H9 (cell line): ENCODE measurements at regions not wholly inside any gene's neighbourhood (a gene's known extent, or its start where the extent isn't known, plus 50 kb on each side); places are given as distances from the start of the nearest gene placed in this dataset.

Source experiments
- DNase-seq: peaks from one replicate; pipeline ENCODE4 v3.0.0-alpha.2; 2017
- H2AFZ ChIP-seq: one replicate; pipeline ENCODE4 v1.6.1; 2013; ENCODE audit warnings: mild to moderate bottlenecking, low read length, control low read depth, moderate library complexity
- H2AK5ac ChIP-seq: 2 replicates; pipeline ENCODE4 v1.6.1; 2013; ENCODE audit warnings: low read length, control low read depth, mixed read lengths; ENCODE audit not compliant: insufficient read length
- H2BK120ac ChIP-seq: one replicate; pipeline ENCODE4 v1.6.1; 2013; ENCODE audit warnings: low read depth, mild to moderate bottlenecking, low read length, control low read depth, inconsistent platforms; ENCODE audit not compliant: poor library complexity, severe bottlenecking
- H2BK12ac ChIP-seq: 2 replicates; pipeline ENCODE4 v1.6.1; 2013; ENCODE audit warnings: low read length, control low read depth, mixed read lengths, low read depth; ENCODE audit not compliant: insufficient read length
- H2BK15ac ChIP-seq: 2 replicates; pipeline ENCODE4 v1.6.1; 2013; ENCODE audit warnings: low read depth, low read length, control low read depth
- H2BK20ac ChIP-seq: one replicate; pipeline ENCODE4 v1.6.1; 2013; ENCODE audit warnings: low read depth, mild to moderate bottlenecking, low read length, control low read depth, inconsistent platforms; ENCODE audit not compliant: poor library complexity, severe bottlenecking
- H2BK5ac ChIP-seq: 2 replicates; pipeline ENCODE4 v1.6.1; 2013; ENCODE audit warnings: low read length, control low read depth, mixed read lengths; ENCODE audit not compliant: insufficient read length
- H3K14ac ChIP-seq: 2 replicates; pipeline ENCODE4 v1.6.1; 2013; ENCODE audit warnings: low read length, control low read depth; ENCODE audit not compliant: insufficient read depth
- H3K18ac ChIP-seq: 2 replicates; pipeline ENCODE4 v1.6.1; 2013; ENCODE audit warnings: low read depth, mild to moderate bottlenecking, mixed read lengths, low read length, control low read depth; ENCODE audit not compliant: insufficient read length
- H3K23ac ChIP-seq: 2 replicates; pipeline ENCODE4 v1.6.1; 2013; ENCODE audit warnings: low read length, control low read depth, mixed read lengths, low read depth; ENCODE audit not compliant: insufficient read length
- H3K23me2 ChIP-seq: 2 replicates; pipeline ENCODE4 v1.6.1; 2013; ENCODE audit warnings: low read depth, mild to moderate bottlenecking, mixed read lengths, low read length, control low read depth; ENCODE audit not compliant: insufficient read length, poor library complexity, severe bottlenecking
- H3K27ac ChIP-seq: 2 replicates; pipeline ENCODE4 v1.5.1; 2013; ENCODE audit warnings: low read length, control low read depth, mixed read lengths, low read depth; ENCODE audit not compliant: insufficient read length
- H3K27me3 ChIP-seq: 2 replicates; pipeline ENCODE4 v1.6.1; 2013; ENCODE audit warnings: low read length, control low read depth, inconsistent platforms; ENCODE audit not compliant: insufficient read depth
- H3K4ac ChIP-seq: 2 replicates; pipeline ENCODE4 v1.6.1; 2013; ENCODE audit warnings: low read depth, mild to moderate bottlenecking, control low read depth, inconsistent platforms, low read length, moderate library complexity
- H3K4me1 ChIP-seq: 2 replicates; pipeline ENCODE4 v1.6.1; 2013; ENCODE audit warnings: low read length, control low read depth, inconsistent platforms; ENCODE audit not compliant: insufficient read depth
- H3K4me2 ChIP-seq: 2 replicates; pipeline ENCODE4 v1.6.1; 2013; ENCODE audit warnings: low read length, control low read depth, mixed read lengths; ENCODE audit not compliant: insufficient read length, insufficient read depth
- H3K56ac ChIP-seq: 2 replicates; pipeline ENCODE4 v1.6.1; 2013; ENCODE audit warnings: low read depth, mild to moderate bottlenecking, mixed read lengths, low read length, control low read depth; ENCODE audit not compliant: insufficient read length
- H3K79me1 ChIP-seq: 2 replicates; pipeline ENCODE4 v1.6.1; 2013; ENCODE audit warnings: low read depth, mild to moderate bottlenecking, moderate library complexity, low read length, control low read depth, inconsistent platforms; ENCODE audit not compliant: insufficient read depth, poor library complexity, severe bottlenecking
- H3K79me2 ChIP-seq: 2 replicates; pipeline ENCODE4 v1.6.1; 2013; ENCODE audit warnings: low read length, control low read depth, inconsistent platforms; ENCODE audit not compliant: insufficient read depth
- H3K9ac ChIP-seq: 2 replicates; pipeline ENCODE4 v1.6.1; 2013; ENCODE audit warnings: low read length, control low read depth, mixed read lengths; ENCODE audit not compliant: insufficient read length; ENCODE audit errors: extremely low read depth
- H3K9me3 ChIP-seq: one replicate; pipeline ENCODE4 v1.6.1; 2013; ENCODE audit warnings: low read depth, low read length, inconsistent platforms; ENCODE audit not compliant: control insufficient read depth
- H3T11ph ChIP-seq: one replicate; pipeline ENCODE4 v1.6.1; 2013; ENCODE audit warnings: mild to moderate bottlenecking, low read length, control low read depth, inconsistent platforms
- H4K20me1 ChIP-seq: one replicate; pipeline ENCODE4 v1.6.1; 2013; ENCODE audit not compliant: control insufficient read depth, insufficient read length, insufficient read depth
- H4K5ac ChIP-seq: 2 replicates; pipeline ENCODE4 v1.6.1; 2013; ENCODE audit warnings: low read depth, mild to moderate bottlenecking, mixed read lengths, low read length, control low read depth; ENCODE audit not compliant: insufficient read length
- H4K8ac ChIP-seq: replicated peaks from 2 replicates; pipeline ENCODE4 v1.6.1; 2013; ENCODE audit warnings: low read length, control low read depth, mixed read lengths, low read depth; ENCODE audit not compliant: insufficient read length
- H4K91ac ChIP-seq: 2 replicates; pipeline ENCODE4 v1.6.1; 2013; ENCODE audit warnings: low read depth, mild to moderate bottlenecking, moderate library complexity, mixed read lengths, low read length, control low read depth; ENCODE audit not compliant: insufficient read length
- H3K27ac Mint-ChIP-seq, 3 experiments: 2 replicates in 2 of 3; 3 replicates in 1 of 3; pipeline ENCODE4 v1.8.0; 2020 to 2021; ENCODE audit warnings: mixed read lengths in 3 of 3, mild to moderate bottlenecking in 1 of 3, moderate library complexity in 1 of 3
- H3K27me3 Mint-ChIP-seq: 2 replicates; pipeline ENCODE4 v1.8.0; 2021; ENCODE audit warnings: low read depth, mild to moderate bottlenecking, moderate library complexity, mixed read lengths
- H3K36me3 Mint-ChIP-seq, 3 experiments: 2 replicates in 2 of 3; 3 replicates in 1 of 3; pipeline ENCODE4 v1.8.0; 2020 to 2021; ENCODE audit warnings: low read depth in 3 of 3, mixed read lengths in 3 of 3; ENCODE audit not compliant: insufficient read depth in 1 of 3
- H3K4me1 Mint-ChIP-seq, 2 experiments: 2 replicates each; pipeline ENCODE4 v1.8.0; 2020; ENCODE audit warnings: mixed read lengths in 2 of 2
- H3K4me3 Mint-ChIP-seq, 2 experiments: 2 replicates in 1 of 2; 3 replicates in 1 of 2; pipeline ENCODE4 v1.8.0; 2020 to 2021; ENCODE audit warnings: mild to moderate bottlenecking in 2 of 2, mixed read lengths in 2 of 2, moderate library complexity in 1 of 2
- H3K9me3 Mint-ChIP-seq, 2 experiments: 2 replicates in 1 of 2; 3 replicates in 1 of 2; pipeline ENCODE4 v1.8.0; 2020; ENCODE audit warnings: mild to moderate bottlenecking in 2 of 2, mixed read lengths in 2 of 2, moderate library complexity in 1 of 2
- CTCF ChIP-seq: fragments of 200-600 bp; sonication (generic); conservative IDR thresholded peaks from 3 replicates; pipeline ENCODE4 v1.8.0; 2021; ENCODE audit warnings: antibody characterized with exemption, mild to moderate bottlenecking
- WGBS: extraction: QIAGEN DNeasy Blood & Tissue Kit; methylation state at CpG from one replicate; pipeline ENCODE4 v1.1.7; 2013; ENCODE audit warnings: missing lambda C conversion rate, low lambda C conversion rate, mixed read lengths; ENCODE audit not compliant: insufficient read length; ENCODE audit errors: extremely low coverage; 5-methylcytosine and 5-hydroxymethylcytosine counted together

GRCh38 chr7:22651036-22651435 is 76.0 kb upstream of the IL6 start:
- H3K9ac ChIP-seq = no peak overlapping the region
- DNase-seq = no peak
- H3K9me3 ChIP-seq = peaks cover 12% of the 10 kb centered on the region
- no peaks in the 10 kb centered on the region for H3K79me1 ChIP-seq
- H2BK120ac ChIP-seq = no peak overlapping the region
- no peak overlapping the region for H3K18ac ChIP-seq
- H3K79me2 ChIP-seq = no peaks in the 10 kb centered on the region
- no peak overlapping the region for H3K4ac ChIP-seq
- no peak overlapping the region for H3K27ac ChIP-seq
- Mint-ChIP-seq H3K4me3 (no peak overlapping the region), H3K36me3 (peaks cover 5 to 31% (median 20%) of the 10 kb centered on the region in 3 experiments; a peak in 6 of 7 replicates), H3K27me3 (no peaks in the 10 kb centered on the region), H3K4me1 (peaks cover 10 to 14% of the 10 kb centered on the region in 2 experiments), H3K27ac (no peak overlapping the region), H3K9me3 (peaks cover 23 to 26% of the 10 kb centered on the region in 2 experiments)
- no peaks in the 10 kb centered on the region for H3K27me3 ChIP-seq
- H3K56ac ChIP-seq = no peak overlapping the region
- no peak overlapping the region for H4K8ac ChIP-seq
- no peak overlapping the region for H4K91ac ChIP-seq
- no peak overlapping the region for H3K4me2 ChIP-seq
- H3K14ac ChIP-seq = no peak overlapping the region
- no peak overlapping the region for H2BK12ac ChIP-seq
- no peaks in the 10 kb centered on the region for H3K23me2 ChIP-seq
- H2BK5ac ChIP-seq = no peak overlapping the region
- TF ChIP-seq CTCF = no peak
- H3K4me1 ChIP-seq = 0 out of 2 replicates have a peak, but pooled peaks cover 3% of the 10 kb centered on the region
- H4K5ac ChIP-seq = no peak overlapping the region
- no peak overlapping the region for H2BK20ac ChIP-seq
- no peak overlapping the region for H2AK5ac ChIP-seq
- no CpG with 5 or more reads among the region's 4 CpGs for WGBS
- no peak overlapping the region for H3K23ac ChIP-seq
- H3T11ph ChIP-seq = no peak overlapping the region
- H2AFZ ChIP-seq = no peak overlapping the region
- H2BK15ac ChIP-seq = no peak overlapping the region
- H4K20me1 ChIP-seq = no peaks in the 10 kb centered on the region
